Prostate gland (tissue), 2 donors: ENCODE measurements at regions not wholly inside any gene's neighbourhood (a gene's known extent, or its start where the extent isn't known, plus 50 kb on each side); places are given as distances from the start of the nearest gene placed in this dataset.

Experiments
- DNase-seq: peaks from one replicate; pipeline ENCODE4 v3.0.0-alpha.2; 2019; ENCODE audit warnings: low spot score
- H3K27ac ChIP-seq, 2 donors: fragments of 200-600 bp; sonication (generic); 2 replicates each; pipeline ENCODE4 v1.5.1; 2017 to 2019
- H3K27me3 ChIP-seq: fragments of 200-600 bp; sonication (generic); replicated peaks from 2 replicates; pipeline ENCODE4 v1.5.1; 2019; ENCODE audit not compliant: insufficient read depth
- H3K36me3 ChIP-seq, 2 donors: fragments of 200-600 bp; sonication (generic); 1 replicate in 1 of 2; 2 replicates in 1 of 2; pipeline versions ENCODE4 v1.5.1 to v1.8.1; 2017 to 2019
- H3K4me1 ChIP-seq: fragments of 200-600 bp; sonication (generic); replicated peaks from 2 replicates; pipeline ENCODE4 v1.5.1; 2019
- H3K4me3 ChIP-seq, 2 donors: fragments of 200-600 bp; sonication (generic); 2 replicates each; pipeline ENCODE4 v1.5.1; 2017 to 2019
- H3K9me3 ChIP-seq: fragments of 200-600 bp; sonication (generic); 2 replicates; pipeline ENCODE4 v1.5.1; 2017
- POLR2A ChIP-seq: fragments of 450-650 bp; IDR thresholded peaks from one replicate; pipeline ENCODE4 v1.6.1; 2016; ENCODE audit warnings: antibody characterized with exemption, mild to moderate bottlenecking
- POLR2AphosphoS5 ChIP-seq: sonication (generic); formaldehyde crosslinking; IDR thresholded peaks from one replicate; pipeline ENCODE4 v1.6.1; 2017; ENCODE audit warnings: antibody characterized with exemption
- WGBS: methylation state at CpG from one replicate; pipeline ENCODE4 v1.1.5; 2018; 5-methylcytosine and 5-hydroxymethylcytosine counted together
- intact Hi-C: fragments of 100-400 bp; cut with DNase I; formaldehyde crosslinking; loops from one replicate; pipeline ENCODE4 v1.14.2; 2022
- TF ChIP-seq, protein P1 (sequence below), 4 experiments: fragments of 200-600 bp in 2 of 4; fragments of 450-650 bp in 2 of 4; sonication (generic) in 2 of 4; IDR thresholded peaks; 1 replicate in 3 of 4; 2 replicates in 1 of 4; pipeline ENCODE4 v1.5.1; 2016 to 2019; ENCODE audit warnings: antibody characterized with exemption in 4 of 4, mild to moderate bottlenecking in 2 of 4, moderate library complexity in 2 of 4

DNA sequence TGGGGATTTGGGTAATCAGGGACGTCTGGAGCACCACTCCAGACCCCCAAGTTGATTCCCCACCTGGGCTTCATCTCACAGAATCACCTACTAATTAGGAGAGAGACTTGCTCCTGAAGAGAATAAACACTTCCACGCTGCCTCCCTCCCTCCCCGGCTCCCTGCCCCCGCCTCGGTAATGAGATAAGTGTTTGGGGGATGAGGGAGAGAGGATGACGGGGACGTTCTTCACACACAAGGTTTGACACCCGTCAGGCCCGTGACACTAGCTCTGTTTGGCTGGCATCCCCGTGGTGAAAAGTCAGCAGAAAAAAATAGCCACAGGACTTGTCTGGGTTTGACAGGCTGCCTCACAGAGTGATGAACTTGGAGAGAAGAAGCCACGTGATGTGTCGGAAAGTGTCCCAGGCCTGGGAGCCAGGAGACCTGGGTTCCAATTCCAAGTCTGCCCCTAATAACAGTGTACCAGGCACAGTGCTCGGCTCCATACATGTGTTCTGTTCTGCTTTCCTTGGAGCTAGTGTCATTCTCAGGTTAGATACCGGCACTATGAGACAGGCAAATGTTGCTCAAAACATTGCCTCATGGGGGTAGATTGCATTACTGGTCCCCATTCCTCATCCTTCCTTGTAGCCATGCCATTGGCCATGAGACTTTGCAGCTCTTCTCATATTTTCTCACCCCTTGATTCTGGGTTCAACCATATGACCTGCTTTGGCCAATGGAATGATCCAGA is 578.0 kb downstream of the BCOR start:
- WGBS: 36% methylated on average over 14 of the region's 14 CpGs
- intact Hi-C loops: loop anchor here (10.0 kb wide), 1 partner anchor 185 kb away; no protein-coding TSS in a partner anchor
- TF ChIP-seq POLR2AphosphoS5 (no peak), POLR2A (no peak)
- TF ChIP-seq, protein P1, sequence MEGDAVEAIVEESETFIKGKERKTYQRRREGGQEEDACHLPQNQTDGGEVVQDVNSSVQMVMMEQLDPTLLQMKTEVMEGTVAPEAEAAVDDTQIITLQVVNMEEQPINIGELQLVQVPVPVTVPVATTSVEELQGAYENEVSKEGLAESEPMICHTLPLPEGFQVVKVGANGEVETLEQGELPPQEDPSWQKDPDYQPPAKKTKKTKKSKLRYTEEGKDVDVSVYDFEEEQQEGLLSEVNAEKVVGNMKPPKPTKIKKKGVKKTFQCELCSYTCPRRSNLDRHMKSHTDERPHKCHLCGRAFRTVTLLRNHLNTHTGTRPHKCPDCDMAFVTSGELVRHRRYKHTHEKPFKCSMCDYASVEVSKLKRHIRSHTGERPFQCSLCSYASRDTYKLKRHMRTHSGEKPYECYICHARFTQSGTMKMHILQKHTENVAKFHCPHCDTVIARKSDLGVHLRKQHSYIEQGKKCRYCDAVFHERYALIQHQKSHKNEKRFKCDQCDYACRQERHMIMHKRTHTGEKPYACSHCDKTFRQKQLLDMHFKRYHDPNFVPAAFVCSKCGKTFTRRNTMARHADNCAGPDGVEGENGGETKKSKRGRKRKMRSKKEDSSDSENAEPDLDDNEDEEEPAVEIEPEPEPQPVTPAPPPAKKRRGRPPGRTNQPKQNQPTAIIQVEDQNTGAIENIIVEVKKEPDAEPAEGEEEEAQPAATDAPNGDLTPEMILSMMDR (IDR thresholded peaks at IDR 0.05): no peak
- no peak for DNase-seq
- Histone ChIP-seq H3K27ac (no peak overlapping the region), H3K27me3 (no peaks in the 10 kb centered on the region), H3K4me3 (no peak overlapping the region), H3K36me3 (no peaks in the 10 kb centered on the region), H3K9me3 (no peaks in the 10 kb centered on the region), H3K4me1 (no peaks in the 10 kb centered on the region)

DNA sequence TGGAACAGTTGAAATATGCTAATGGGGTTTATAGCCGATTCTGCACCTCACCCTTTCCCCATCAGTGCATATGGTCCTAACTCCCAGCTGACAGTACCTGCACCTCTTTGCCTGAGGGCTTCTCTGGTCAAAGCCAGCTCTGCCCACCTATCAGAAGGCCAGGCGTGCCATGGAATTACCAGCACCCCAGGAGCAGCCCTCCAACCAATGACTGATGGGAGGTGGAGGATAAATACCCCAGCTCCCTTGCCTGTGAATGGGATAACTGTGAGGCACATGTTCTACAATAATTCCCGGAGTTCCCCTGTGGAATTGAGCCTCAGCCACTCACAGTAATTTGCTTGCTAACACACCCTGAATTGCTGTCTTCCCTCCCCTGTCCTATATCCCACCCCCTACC is 572.0 kb downstream of the BCOR start:
- no peak for DNase-seq
- no peaks in the 10 kb centered on the region for H3K27me3 ChIP-seq
- no peak overlapping the region for H3K27ac ChIP-seq
- H3K4me1 ChIP-seq: no peaks in the 10 kb centered on the region
- H3K4me3 ChIP-seq: no peak overlapping the region
- H3K9me3 ChIP-seq: no peaks in the 10 kb centered on the region
- intact Hi-C loops: no loop called here
- TF ChIP-seq, protein P1 (IDR thresholded peaks at IDR 0.05): no peak
- TF ChIP-seq POLR2AphosphoS5 (no peak), POLR2A (no peak)
- 93% methylated on average over 2 of the region's 3 CpGs for WGBS
- no peaks in the 10 kb centered on the region for H3K36me3 ChIP-seq

DNA sequence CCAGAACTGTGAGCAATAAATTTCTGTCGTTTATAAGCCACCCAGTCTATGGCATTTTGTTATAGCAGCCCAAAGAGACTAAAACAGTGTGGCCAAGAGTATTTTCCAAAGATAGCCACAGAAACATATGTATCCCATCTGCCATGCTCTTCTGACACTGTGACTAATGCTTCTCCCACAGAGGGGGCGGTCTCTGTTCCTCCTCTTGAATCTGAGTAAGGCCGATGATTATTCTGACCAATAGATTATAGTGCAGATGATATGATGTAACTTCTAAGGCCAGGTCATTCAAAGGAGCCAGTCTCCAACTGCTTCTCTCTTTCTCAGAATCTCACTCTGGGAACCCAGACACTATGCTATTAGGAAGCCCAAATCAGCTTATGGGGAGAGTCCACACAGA is 570.7 kb downstream of the BCOR start:
- TF ChIP-seq POLR2A: no peak
- TF ChIP-seq, protein P1 (IDR thresholded peaks at IDR 0.05): no peak
- no peak for TF ChIP-seq POLR2AphosphoS5
- 80% methylated on average over 3 of the region's 3 CpGs for WGBS
- Histone ChIP-seq H3K27me3 (no peaks in the 10 kb centered on the region), H3K27ac (no peak overlapping the region), H3K4me3 (no peak overlapping the region), H3K36me3 (no peaks in the 10 kb centered on the region), H3K4me1 (no peaks in the 10 kb centered on the region), H3K9me3 (no peaks in the 10 kb centered on the region)
- no peak for DNase-seq
- intact Hi-C loops: no loop called here

DNA sequence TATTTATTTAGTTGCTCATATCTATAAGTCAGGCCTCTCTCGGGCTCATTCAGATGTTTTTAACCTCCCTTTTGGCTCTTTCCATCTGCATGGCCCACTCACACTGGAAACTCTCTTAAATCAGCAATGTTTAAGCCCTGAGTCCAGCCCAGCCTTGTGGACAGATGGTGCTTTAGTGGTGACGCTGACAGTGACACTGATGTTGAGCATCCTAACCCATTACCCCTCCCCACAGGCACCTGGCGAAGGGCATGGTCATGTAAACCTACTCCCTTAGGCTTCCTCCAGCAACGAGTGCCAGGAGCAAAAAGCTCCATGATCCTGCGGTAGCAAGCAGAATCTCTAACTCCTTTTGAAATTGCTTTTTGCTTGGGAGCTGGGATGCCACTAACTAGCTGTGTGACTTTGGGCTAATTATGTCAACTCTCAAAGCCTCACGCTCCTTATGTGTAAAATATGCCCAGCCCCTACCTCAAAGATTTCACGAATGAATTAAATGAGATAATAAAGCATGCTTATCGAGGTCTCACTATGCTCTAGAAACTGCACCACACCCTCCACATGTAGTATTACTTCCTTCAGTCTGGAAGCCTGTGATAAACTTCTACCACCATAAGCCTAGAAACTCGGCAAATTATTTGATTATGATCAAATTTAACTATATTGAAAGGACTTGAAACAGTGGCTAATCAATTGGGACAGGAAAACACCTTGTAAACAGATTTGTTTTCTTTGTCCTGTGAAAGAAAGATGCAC is 569.4 kb downstream of the BCOR start:
- TF ChIP-seq POLR2AphosphoS5 (no peak), POLR2A (no peak)
- TF ChIP-seq, protein P1 (IDR thresholded peaks at IDR 0.05): no peak
- Histone ChIP-seq H3K4me3 (no peak overlapping the region), H3K27ac (no peak overlapping the region), H3K27me3 (no peaks in the 10 kb centered on the region), H3K36me3 (no peaks in the 10 kb centered on the region), H3K9me3 (no peaks in the 10 kb centered on the region), H3K4me1 (no peaks in the 10 kb centered on the region)
- intact Hi-C loops: no loop called here
- DNase-seq: no peak
- WGBS: 96% methylated on average over 5 of the region's 9 CpGs
